Calu3 (cell line): ENCODE measurements at regions not wholly inside any gene's neighbourhood (a gene's known extent, or its start where the extent isn't known, plus 50 kb on each side); places are given as distances from the start of the nearest gene placed in this dataset.
A peak's percentile ranks its signal among the peaks of the same experiment; 100 is the strongest.

Source experiments
- BruUV-seq: library from RNA; stranded (reverse); fragments of 400-500 nt; replicated peaks from 2 replicates; lab custom pipeline; 2021; lab: Mats Ljungman, UMichigan
- CTCF ChIA-PET: fragments of 300-600 bp; sonication (Branson Sonifier 250); formaldehyde crosslinking; loops from one replicate; lab custom pipeline; 2022; ENCODE audit warnings: antibody characterized with exemption; lab: Charles Lee
- DNase-seq: peaks from one replicate; pipeline ENCODE4 v3.0.0; 2022
- H3K27ac Mint-ChIP-seq: one replicate; pipeline ENCODE4 v1.8.0; 2022; ENCODE audit warnings: mixed read lengths; ENCODE audit not compliant: unreplicated experiment
- H3K27me3 Mint-ChIP-seq: one replicate; pipeline ENCODE4 v1.8.0; 2022; ENCODE audit warnings: mixed read lengths; ENCODE audit not compliant: unreplicated experiment
- H3K36me3 Mint-ChIP-seq: one replicate; pipeline ENCODE4 v1.8.0; 2022; ENCODE audit warnings: mild to moderate bottlenecking, moderate library complexity, mixed read lengths; ENCODE audit not compliant: insufficient read depth, unreplicated experiment
- H3K4me1 Mint-ChIP-seq: one replicate; pipeline ENCODE4 v1.8.0; 2022; ENCODE audit warnings: mild to moderate bottlenecking, low read depth, mixed read lengths; ENCODE audit not compliant: unreplicated experiment
- H3K4me3 Mint-ChIP-seq: one replicate; pipeline ENCODE4 v1.8.0; 2022; ENCODE audit warnings: mild to moderate bottlenecking, low read depth, moderate library complexity, mixed read lengths; ENCODE audit not compliant: unreplicated experiment
- H3K9me3 Mint-ChIP-seq: one replicate; pipeline ENCODE4 v1.8.0; 2022; ENCODE audit warnings: low read depth, mixed read lengths; ENCODE audit not compliant: unreplicated experiment
- CTCF ChIP-seq: fragments of 200-600 bp; IDR thresholded peaks from one replicate; pipeline ENCODE4 v1.8.0; 2022; ENCODE audit warnings: antibody characterized with exemption; ENCODE audit not compliant: unreplicated experiment
- intact Hi-C: fragments of 100-400 bp; cut with micrococcal nuclease; formaldehyde crosslinking; loops from one replicate; pipeline ENCODE4 v1.10.0; 2022; ENCODE audit not compliant: unreplicated experiment

- no TSS peak for BruUV-seq
- intact Hi-C loops: no loop called here
- CTCF ChIA-PET: interaction anchor here (0.6 to 0.9 kb wide), 2 partner anchors 11 to 261 kb away, joined by 3 to 8 read pairs; no protein-coding TSS in a partner anchor
- H3K9me3 Mint-ChIP-seq: peaks cover 2% of the 10 kb centered on the region
- no peak for DNase-seq
- H3K36me3 Mint-ChIP-seq: no peaks in the 10 kb centered on the region
- H3K4me1 Mint-ChIP-seq: peaks cover 9% of the 10 kb centered on the region
- no peak for TF ChIP-seq CTCF
- H3K27ac Mint-ChIP-seq: no peak overlapping the region
- no peak overlapping the region for H3K4me3 Mint-ChIP-seq
- no peaks in the 10 kb centered on the region for H3K27me3 Mint-ChIP-seq
These were observed 207.1 kb upstream of the CEP162 start for GRCh38 chr6:84434550-84434949.

- DNase-seq: no peak
- BruUV-seq: no TSS peak
- peaks cover 9% of the 10 kb centered on the region for H3K4me1 Mint-ChIP-seq
- no peak overlapping the region for H3K27ac Mint-ChIP-seq
- peaks cover 2% of the 10 kb centered on the region for H3K9me3 Mint-ChIP-seq
- no peaks in the 10 kb centered on the region for H3K36me3 Mint-ChIP-seq
- TF ChIP-seq CTCF: no peak
- intact Hi-C loops: no loop called here
- H3K27me3 Mint-ChIP-seq: no peaks in the 10 kb centered on the region
- CTCF ChIA-PET: no interaction called here
- no peak overlapping the region for H3K4me3 Mint-ChIP-seq
These were observed 205.2 kb upstream of the CEP162 start for GRCh38 chr6:84432619-84433018.

GRCh38 chr6:84428300-84428907 is 201.0 kb upstream of the CEP162 start:
- CTCF ChIA-PET: interaction anchor here (0.9 to 1.8 kb wide), 4 partner anchors 109 to 346 kb away, joined by 3 to 7 read pairs (median 4); no protein-coding TSS in a partner anchor
- BruUV-seq: no TSS peak
- DNase-seq: peak; percentile 71
- peaks cover 2% of the 10 kb centered on the region for H3K9me3 Mint-ChIP-seq
- peak; percentile 78 for TF ChIP-seq CTCF
- peaks cover 9% of the 10 kb centered on the region for H3K4me1 Mint-ChIP-seq
- no peaks in the 10 kb centered on the region for H3K27me3 Mint-ChIP-seq
- H3K4me3 Mint-ChIP-seq: no peak overlapping the region
- intact Hi-C loops: loop anchor here (1.0 to 10.0 kb wide), 5 partner anchors 38 to 536 kb away; partner anchors contain the start of gene TBX18
- no peaks in the 10 kb centered on the region for H3K36me3 Mint-ChIP-seq
- no peak overlapping the region for H3K27ac Mint-ChIP-seq

GRCh38 chr6:84425971-84426705 is 198.7 kb upstream of the CEP162 start:
- H3K4me3 Mint-ChIP-seq: no peak overlapping the region
- no peak for TF ChIP-seq CTCF
- CTCF ChIA-PET: no interaction called here

More at GRCh38 chr6:84425971-84426705, 198.7 kb upstream of the CEP162 start:
- Mint-ChIP-seq H3K4me1 (peaks cover 8% of the 10 kb centered on the region), H3K36me3 (no peaks in the 10 kb centered on the region), H3K27me3 (no peaks in the 10 kb centered on the region), H3K27ac (no peak overlapping the region), H3K9me3 (no peaks in the 10 kb centered on the region)
- no TSS peak for BruUV-seq
- intact Hi-C loops: loop anchor here (5.0 to 10.0 kb wide), 3 partner anchors 216 to 539 kb away; partner anchors contain the start of gene TBX18
- DNase-seq: no peak
